ENCODE measurements at regions not wholly inside any gene's neighbourhood (a gene's known extent, or its start where the extent isn't known, plus 50 kb on each side); places are given as distances from the start of the nearest gene placed in this dataset.

DNA sequence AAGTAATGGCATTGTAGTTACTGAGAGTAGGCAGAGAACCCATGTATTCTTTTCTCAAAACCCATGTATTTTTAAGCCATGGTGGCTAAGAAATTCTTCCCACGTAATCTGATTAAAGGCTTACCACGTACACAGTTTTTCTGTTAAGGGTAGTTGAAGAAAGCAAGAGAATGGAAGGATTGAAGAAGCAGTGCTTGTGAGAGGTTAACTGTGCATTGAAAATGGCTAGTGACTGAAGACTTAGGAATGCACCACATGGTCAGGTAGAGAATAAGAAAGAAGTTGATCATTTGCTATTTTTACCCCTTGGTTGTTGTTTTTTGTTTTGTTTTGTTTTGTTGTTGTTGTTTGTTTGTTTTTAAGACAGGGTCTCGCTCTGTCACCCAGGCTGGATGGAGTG, 178.9 kb upstream of the SNX7 start:
- intact Hi-C loops (cut with micrococcal nuclease), result no loop called here

DNA sequence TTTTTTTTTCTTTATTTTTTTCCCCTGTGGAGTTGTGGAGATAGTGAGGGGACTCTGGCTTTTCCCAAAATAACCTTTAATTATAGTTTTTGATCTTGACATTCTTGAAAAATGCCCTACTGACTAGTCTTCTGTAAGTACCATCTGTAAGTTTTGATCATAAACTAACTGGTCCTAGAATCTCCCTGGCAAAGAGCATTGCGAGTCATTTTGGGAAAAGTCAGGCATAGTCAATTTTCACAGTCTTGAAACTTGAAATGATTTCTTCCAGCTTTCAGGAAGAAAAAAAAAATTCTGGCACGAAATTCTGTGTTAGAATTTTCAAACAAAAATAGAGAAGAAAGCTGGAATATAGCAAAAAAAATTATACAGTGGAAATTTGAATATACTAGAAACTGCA, 181.2 kb upstream of the SNX7 start:
- intact Hi-C loops (cut with micrococcal nuclease), result no loop called here

DNA sequence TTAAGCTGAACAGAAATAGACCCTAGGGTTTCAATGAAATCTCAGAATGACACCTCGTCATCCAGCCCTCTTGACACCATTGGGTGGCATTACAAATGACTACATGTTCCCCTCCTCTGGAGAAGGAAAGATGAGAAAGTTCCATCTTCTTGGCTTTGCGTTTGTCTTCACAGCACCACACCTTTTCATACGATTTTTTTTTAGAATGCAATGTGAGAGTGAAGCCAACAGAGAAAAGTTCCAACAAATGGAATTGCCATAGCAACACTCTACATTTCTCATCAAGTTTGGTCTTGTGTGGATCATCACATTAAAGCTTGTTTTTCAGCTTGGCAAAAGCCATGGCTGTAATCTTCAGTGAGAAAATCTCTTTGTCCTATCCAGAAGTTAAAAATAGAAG, 183.4 kb upstream of the SNX7 start:
- intact Hi-C loops (cut with micrococcal nuclease), result no loop called here

DNA sequence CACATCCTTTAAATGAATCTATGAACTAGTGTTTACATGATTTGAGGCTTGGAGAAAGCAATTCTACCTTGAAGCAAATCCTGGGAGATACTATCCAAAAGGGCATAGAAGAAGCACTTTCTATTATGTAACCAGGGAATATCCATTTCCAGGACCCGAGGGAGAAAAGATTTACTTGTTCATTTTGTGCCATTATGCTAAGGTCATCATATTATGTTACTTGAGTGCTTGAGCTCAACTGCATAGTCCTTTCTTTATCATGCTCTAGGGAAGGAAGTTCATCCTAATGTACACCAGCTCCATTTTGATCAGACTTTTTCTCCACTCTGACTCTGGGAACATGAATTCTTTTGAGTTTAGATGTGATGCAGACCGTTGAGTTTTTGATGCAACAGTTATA, 188.6 kb upstream of the SNX7 start:
- intact Hi-C loops (cut with micrococcal nuclease), result no loop called here

- intact Hi-C loops (cut with micrococcal nuclease), result no loop called here
These were observed 189.9 kb upstream of the SNX7 start for GRCh38 chr1:98471633-98472032.

DNA sequence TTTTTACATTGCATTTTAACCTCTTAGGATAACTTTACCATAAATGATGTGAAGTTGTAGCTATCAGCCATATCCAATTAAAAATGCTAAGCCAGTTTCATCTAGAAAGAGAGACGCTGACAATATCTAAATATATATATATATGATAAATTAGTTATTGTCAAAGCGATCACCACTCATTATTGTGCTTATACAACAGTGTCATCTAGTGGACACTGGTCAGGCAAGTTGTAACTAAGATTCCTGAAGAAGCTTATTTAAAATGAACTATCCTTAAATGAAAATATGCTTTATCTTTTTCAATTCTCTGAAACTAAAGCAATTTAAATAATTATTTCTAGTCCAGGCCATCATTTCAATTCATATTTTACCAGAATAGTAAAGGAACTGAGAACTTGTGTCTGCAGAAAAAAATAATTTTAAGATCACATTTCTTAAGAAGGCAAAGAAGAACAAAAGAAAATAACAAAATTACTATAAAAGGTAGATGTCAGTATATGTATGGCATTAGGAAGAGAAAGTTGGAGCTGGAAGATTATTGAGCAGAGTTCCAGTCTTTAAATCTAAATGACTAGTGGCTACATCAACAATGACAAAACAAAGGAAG, 193.3 kb upstream of the SNX7 start:
- intact Hi-C loops (cut with micrococcal nuclease), result loop anchor here (1.0 kb wide), 3 partner anchors 417 to 1502 kb away; no protein-coding TSS in a partner anchor

- intact Hi-C loops (cut with micrococcal nuclease), result no loop called here
These were observed 193.9 kb upstream of the SNX7 start for GRCh38 chr1:98467586-98467985.

DNA sequence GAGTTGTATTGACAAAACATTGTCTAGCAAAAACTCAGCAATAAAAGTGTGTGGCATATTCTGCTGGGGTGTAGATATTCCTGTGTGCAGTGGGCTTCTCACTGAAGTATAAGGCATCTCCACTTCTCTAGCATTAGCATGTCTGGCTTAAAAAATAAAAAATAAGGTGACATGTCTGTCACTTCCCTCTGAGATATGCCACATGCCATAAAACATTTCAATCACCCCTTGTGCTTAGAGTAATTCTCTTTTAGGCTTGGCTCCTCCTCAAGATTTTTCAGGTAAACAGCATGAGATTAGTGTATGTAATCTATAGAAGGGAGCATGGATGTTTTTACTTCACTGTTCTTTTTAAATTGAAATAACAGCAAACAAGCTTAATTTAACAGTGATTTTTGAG, 194.4 kb upstream of the SNX7 start:
- intact Hi-C loops (cut with micrococcal nuclease), result no loop called here

- intact Hi-C loops (cut with micrococcal nuclease), result no loop called here
These were observed 199.6 kb upstream of the SNX7 start for GRCh38 chr1:98461873-98462385.

DNA sequence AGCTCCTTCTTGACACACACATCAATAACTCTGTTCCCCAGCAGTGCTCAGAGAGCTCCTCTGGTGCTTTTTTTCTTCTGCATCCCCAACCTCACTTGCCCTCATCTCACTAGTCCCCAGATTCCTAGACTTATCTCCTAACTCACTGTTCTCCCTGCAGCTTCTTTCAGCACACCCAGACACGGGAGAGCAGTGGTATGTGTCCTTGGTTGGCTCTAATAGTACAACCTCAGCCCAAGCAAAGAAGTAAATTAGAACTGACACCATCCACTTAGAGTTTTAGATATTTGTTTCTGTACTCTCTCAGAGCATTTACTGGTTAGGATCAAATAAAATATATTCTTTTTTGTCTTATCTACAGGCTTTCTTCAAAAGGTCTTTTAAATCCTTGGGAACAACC, 201.4 kb upstream of the SNX7 start:
- intact Hi-C loops (cut with micrococcal nuclease), result no loop called here

GRCh38 chr1:98459486-98459870, 202.0 kb upstream of the SNX7 start:
- intact Hi-C loops (cut with micrococcal nuclease), result no loop called here

DNA sequence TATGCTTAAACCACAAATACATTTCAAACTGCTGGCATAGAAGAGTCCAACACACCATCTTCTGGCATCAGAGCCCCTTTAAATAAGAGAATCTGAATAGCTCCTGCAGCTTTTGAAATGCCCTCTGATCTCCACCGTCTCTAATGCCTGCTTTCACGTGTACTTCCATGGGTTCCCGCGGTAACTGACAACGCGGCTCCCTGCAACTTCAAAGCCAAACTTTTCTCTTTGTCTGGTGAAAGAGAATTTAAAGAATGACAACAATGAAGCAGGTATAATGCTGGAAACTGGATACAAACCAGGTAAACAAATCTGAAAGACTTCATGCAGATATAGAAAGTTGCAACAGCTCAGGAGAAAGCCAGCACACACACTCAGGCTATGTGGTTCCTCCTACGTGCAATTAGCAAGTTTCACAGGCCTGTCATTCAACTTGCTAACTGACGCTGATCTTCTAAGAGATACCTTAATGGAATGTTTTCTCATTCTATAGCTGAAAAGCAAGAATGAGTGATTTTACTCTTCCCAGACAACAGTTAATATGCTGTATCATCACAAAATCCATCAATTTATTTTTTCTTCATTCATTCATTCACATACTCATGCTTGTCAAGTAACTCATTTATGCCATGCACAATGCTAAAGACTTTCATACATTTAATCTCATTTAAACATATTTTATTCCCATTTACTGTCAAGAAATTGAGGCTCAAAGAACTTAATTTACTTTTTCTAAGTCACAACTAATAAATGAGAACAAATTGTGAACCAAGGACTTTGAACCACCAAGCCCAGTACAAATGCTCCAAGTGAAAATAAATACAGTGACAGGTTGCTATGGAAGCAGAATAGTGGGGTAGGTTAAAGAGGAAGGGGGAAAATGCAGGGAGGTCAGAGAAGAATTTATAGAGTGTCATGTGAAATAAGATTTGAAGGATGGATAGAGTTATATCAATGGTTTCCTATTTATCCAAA, 202.7 kb upstream of the SNX7 start:
- intact Hi-C loops (cut with micrococcal nuclease), result no loop called here

DNA sequence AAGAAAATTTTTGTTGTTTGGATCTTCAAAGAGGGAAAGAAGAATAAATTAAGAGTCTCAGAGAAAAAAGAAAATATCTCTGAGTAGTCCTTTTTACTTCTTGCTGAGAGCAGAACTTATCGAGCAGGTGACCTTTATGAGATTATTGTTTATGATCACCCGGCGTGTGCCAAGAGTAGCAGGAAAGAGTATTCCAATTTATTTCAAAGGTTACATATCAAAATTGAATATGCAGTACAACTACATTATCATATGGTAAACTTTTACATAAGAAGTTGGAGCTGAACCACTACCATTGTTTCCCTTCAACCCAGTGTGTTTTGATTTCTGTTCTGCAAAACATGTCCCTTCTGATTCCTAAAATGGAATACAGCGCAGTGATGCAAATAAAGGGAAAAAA, 204.3 kb upstream of the SNX7 start:
- intact Hi-C loops (cut with micrococcal nuclease), result no loop called here

GRCh38 chr1:98454666-98455065, 206.9 kb upstream of the SNX7 start:
- intact Hi-C loops (cut with micrococcal nuclease), result no loop called here

DNA sequence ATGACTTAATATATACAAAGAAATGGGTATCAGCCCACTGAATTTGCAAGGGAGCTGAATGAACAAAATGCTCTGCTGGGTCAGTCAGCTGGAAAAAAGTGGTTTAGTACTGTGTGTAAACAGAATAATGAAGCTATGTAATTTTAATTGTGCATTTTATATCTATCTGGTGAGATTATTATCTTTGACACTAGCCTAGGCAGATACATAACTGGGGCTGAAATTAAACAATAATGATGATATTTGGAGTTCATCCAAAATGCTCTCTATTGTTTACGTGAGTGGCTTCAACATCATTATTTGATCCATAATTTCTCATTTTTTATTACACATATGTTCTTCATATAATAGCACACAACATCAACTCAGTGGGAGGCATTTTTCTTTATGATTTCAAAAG, 208.5 kb upstream of the SNX7 start:
- intact Hi-C loops (cut with micrococcal nuclease), result no loop called here

DNA sequence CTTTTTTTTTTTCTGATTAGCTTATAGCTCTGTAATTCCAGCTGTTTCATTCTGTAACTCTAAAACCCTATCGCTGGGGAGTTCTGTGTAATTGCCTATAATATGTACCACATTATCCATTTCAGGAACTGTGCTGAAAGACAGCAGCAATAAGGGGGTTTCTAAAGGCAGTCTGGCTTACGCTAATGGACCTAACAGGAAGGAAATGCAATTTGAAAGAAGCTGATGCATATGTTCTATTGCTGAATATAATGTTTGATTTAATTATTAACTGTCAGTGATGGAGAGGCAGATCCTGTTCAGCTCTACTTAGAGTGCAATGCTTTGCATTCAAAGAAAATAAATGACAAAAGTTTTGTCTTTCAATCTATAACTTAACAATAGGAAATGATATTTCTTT, 209.4 kb upstream of the SNX7 start:
- intact Hi-C loops (cut with micrococcal nuclease), result no loop called here

GRCh38 chr1:98441281-98441680, 220.2 kb upstream of the SNX7 start:
- intact Hi-C loops (cut with micrococcal nuclease), result no loop called here

- intact Hi-C loops (cut with micrococcal nuclease), result no loop called here
These were observed 222.1 kb upstream of the SNX7 start for GRCh38 chr1:98439471-98439870.

GRCh38 chr1:98437540-98437939, 224.0 kb upstream of the SNX7 start:
- intact Hi-C loops (cut with micrococcal nuclease), result no loop called here

- intact Hi-C loops (cut with micrococcal nuclease), result no loop called here
These were observed 224.5 kb upstream of the SNX7 start for GRCh38 chr1:98437011-98437410.

DNA sequence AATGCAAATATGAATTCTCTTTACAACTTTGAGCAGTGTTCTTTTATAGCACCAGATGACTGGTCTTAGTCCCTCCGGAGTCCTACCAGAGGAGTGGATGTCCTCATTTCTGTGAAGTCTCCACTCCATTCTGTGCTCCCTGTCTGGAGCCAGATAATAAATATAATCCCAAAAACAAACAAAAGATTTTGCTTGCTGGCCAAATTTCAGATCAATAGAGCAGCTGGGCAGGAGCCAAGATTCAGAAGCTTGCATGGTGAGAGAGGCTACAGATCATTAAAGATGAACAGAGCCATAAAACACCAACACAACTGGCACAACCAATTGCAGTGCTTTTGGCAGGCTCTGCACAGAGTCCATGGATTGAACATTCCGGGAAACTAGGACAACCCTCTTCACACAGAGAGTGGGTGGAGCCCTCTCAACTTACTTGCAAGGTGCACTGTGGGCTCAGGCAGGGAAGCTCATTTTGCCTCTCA, 231.5 kb upstream of the SNX7 start:
- intact Hi-C loops (cut with micrococcal nuclease), result no loop called here

DNA sequence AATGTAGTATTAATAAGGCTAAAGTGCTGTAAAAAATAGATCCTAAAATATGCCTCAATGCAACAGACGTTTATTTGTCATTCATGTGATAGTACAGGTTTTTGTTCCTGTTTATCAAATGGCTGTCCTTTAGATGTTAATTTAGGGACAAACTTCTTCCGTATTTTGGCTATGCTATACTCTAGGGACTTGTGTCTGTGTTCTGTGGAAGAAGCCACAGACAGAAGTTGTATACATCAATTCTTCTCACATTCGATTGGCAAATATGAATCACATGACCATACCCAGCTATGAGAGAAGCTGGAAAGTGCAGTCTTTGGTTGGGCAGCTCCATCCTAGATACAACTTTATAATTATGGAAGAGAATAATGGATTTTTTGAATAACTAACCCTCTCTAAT, 232.7 kb upstream of the SNX7 start:
- intact Hi-C loops (cut with micrococcal nuclease), result no loop called here

DNA sequence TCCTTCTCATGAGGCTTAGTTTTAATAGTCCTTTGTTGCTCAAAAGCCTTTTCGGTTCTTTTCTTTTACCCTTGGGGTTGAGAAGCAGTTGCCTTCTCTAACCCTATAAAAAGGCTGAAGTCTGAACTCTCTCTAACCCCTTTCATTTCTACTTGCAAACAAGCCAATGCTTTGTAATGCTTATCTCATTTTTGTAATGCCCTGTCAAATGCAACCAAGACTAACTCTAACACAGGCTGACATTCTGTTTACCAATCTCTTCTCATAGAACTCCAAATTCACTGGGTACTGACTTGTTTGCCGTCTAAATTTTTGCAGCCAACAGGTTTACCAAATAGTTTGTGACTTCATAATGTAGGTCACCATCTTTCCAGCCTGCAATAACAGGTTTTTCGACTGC, 233.9 kb upstream of the SNX7 start:
- intact Hi-C loops (cut with micrococcal nuclease), result no loop called here

Data from T-helper 1 cell treated with Interleukin-12 subunit alpha and Interleukin-12 subunit beta and Interleukin-4 antibody, amounts not matched to agents 30 ng/mL and 1 ng/mL, for 36 hours (primary cell).